HCT116 (cell line): ENCODE measurements at regions not wholly inside any gene's neighbourhood (a gene's known extent, or its start where the extent isn't known, plus 50 kb on each side); places are given as distances from the start of the nearest gene placed in this dataset.

ENCODE experiments used
- ATAC-seq: fragments of 200-7000 bp; cut with Tn5 transposase; 2 replicates; pipeline ENCODE4 v1.9.1; 2020; ENCODE audit warnings: mild to moderate bottlenecking, moderate library complexity
- BruUV-seq: library from RNA; stranded (reverse); fragments of 400-500 nt; replicated peaks from 2 replicates; lab custom pipeline; 2021; lab: Mats Ljungman, UMichigan
- CTCF ChIA-PET: fragments of 300-600 bp; sonication (Branson Sonifier 250); formaldehyde crosslinking; loops from one replicate; lab custom pipeline; 2021; ENCODE audit warnings: antibody characterized with exemption; lab: Charles Lee
- POLR2A ChIA-PET: fragments of 300-600, 350-600 bp; sonication (Branson Sonifier 250); formaldehyde crosslinking; loops from one replicate; lab custom pipeline; 2021; ENCODE audit warnings: antibody characterized with exemption; lab: Charles Lee
- RAD21 ChIA-PET, 2 experiments: fragments of 300-600 bp; sonication (Branson Sonifier 250); formaldehyde crosslinking; loops; one replicate each; lab custom pipeline; 2023; ENCODE audit warnings: low total read pairs in 2 of 2; ENCODE audit not compliant: uncharacterized antibody in 2 of 2, unreplicated experiment in 2 of 2, low non-redundant PET in 1 of 2; lab: Charles Lee
- DNase-seq: peaks from one replicate; pipeline ENCODE4 v3.0.0-alpha.2; 2010; ENCODE audit warnings: low read depth, low spot score
- H2AFZ ChIP-seq: fragments of 200-600 bp; shearing (Covaris generic), sonication (generic); 2 replicates; pipeline ENCODE4 v1.6.1; 2017; ENCODE audit warnings: low read depth, mixed run types, mixed read lengths, antibody characterized with exemption, low read length; ENCODE audit not compliant: poor library complexity, severe bottlenecking
- H3K27ac ChIP-seq: 2 replicates; pipeline ENCODE4 v1.5.1; 2012; ENCODE audit warnings: low read depth, low read length
- H3K27me3 ChIP-seq: fragments of 200-600 bp; sonication (generic); 2 replicates; pipeline ENCODE4 v1.6.1; 2016; ENCODE audit warnings: mixed run types, low read length, mixed read lengths; ENCODE audit not compliant: insufficient read depth
- H3K36me3 ChIP-seq, 2 experiments: fragments of 200-500 bp in 1 of 2; fragments of 200-600 bp in 1 of 2; sonication (Bioruptor generic) in 1 of 2; sonication (generic) in 1 of 2; 2 replicates each; pipeline versions ENCODE4 v1.5.1 to v1.6.1; 2014 to 2016; ENCODE audit warnings: low read length in 2 of 2, inconsistent platforms in 1 of 2, mixed read lengths in 1 of 2, mixed run types in 1 of 2; ENCODE audit not compliant: insufficient read depth in 2 of 2, control insufficient read depth in 1 of 2
- H3K4me1 ChIP-seq, 2 experiments: fragments of 200-600 bp in 1 of 2; sonication (generic) in 1 of 2; 2 replicates each; pipeline versions ENCODE4 v1.5.1 to v1.6.1; 2012 to 2017; ENCODE audit warnings: low read length in 2 of 2, inconsistent platforms in 1 of 2, mild to moderate bottlenecking in 1 of 2, mixed read lengths in 1 of 2, mixed run types in 1 of 2, moderate library complexity in 1 of 2; ENCODE audit not compliant: insufficient read depth in 2 of 2, control insufficient read depth in 1 of 2
- H3K4me2 ChIP-seq: fragments of 200-600 bp; sonication (generic); 2 replicates; pipeline ENCODE4 v1.6.1; 2017; ENCODE audit warnings: mixed run types, low read length, mixed read lengths
- H3K4me3 ChIP-seq, 2 experiments: fragments of 200-600 bp in 1 of 2; sonication (generic) in 1 of 2; replicated peaks in 1 of 2; 2 replicates each; pipeline ENCODE4 v1.5.1; 2011 to 2016; ENCODE audit warnings: low read length in 2 of 2, control low read depth in 1 of 2, low read depth in 1 of 2, mild to moderate bottlenecking in 1 of 2, mixed read lengths in 1 of 2, mixed run types in 1 of 2
- H3K79me2 ChIP-seq: fragments of 200-600 bp; sonication (generic); 2 replicates; pipeline ENCODE4 v1.6.1; 2017; ENCODE audit warnings: mild to moderate bottlenecking, mixed run types, low read length, moderate library complexity, mixed read lengths; ENCODE audit not compliant: insufficient read depth
- H3K9ac ChIP-seq: fragments of 200-600 bp; sonication (generic); 2 replicates; pipeline ENCODE4 v1.6.1; 2016; ENCODE audit warnings: low read length, mixed read lengths
- H3K9me2 ChIP-seq: fragments of 200-600 bp; sonication (generic), shearing (Covaris generic); 2 replicates; pipeline ENCODE4 v1.6.1; 2017; ENCODE audit warnings: mixed run types, mild to moderate bottlenecking, moderate library complexity; ENCODE audit not compliant: insufficient read depth
- H3K9me3 ChIP-seq, 2 experiments: fragments of 200-500 bp in 1 of 2; fragments of 200-600 bp in 1 of 2; sonication (Bioruptor generic) in 1 of 2; sonication (generic) in 1 of 2; 2 replicates each; pipeline ENCODE4 v1.6.1; 2014 to 2017; ENCODE audit warnings: low read length in 2 of 2, mixed read lengths in 2 of 2, inconsistent platforms in 1 of 2, low read depth in 1 of 2, mild to moderate bottlenecking in 1 of 2, mixed run types in 1 of 2, moderate library complexity in 1 of 2; ENCODE audit not compliant: control insufficient read depth in 1 of 2, insufficient read depth in 1 of 2
- H4K20me1 ChIP-seq: fragments of 200-600 bp; sonication (generic), shearing (Covaris generic); 2 replicates; pipeline ENCODE4 v1.6.1; 2017; ENCODE audit warnings: mixed run types, mild to moderate bottlenecking, moderate library complexity; ENCODE audit not compliant: insufficient read depth
- CBX3 ChIP-seq: IDR thresholded peaks from 2 replicates; pipeline ENCODE4 v1.6.1; 2012; ENCODE audit warnings: low read depth
- ELF1 ChIP-seq: IDR thresholded peaks from 2 replicates; pipeline ENCODE4 v1.6.1; 2012; ENCODE audit warnings: low read depth, borderline replicate concordance
- EZH2 ChIP-seq: fragments of 200-600 bp; sonication (generic); IDR thresholded peaks from 2 replicates; pipeline ENCODE4 v1.6.1; 2017; ENCODE audit warnings: antibody characterized with exemption, mixed run types
- FOSL1 ChIP-seq: IDR thresholded peaks from 2 replicates; pipeline ENCODE4 v1.6.1; 2012; ENCODE audit warnings: low read depth
- MAX ChIP-seq: IDR thresholded peaks from 2 replicates; pipeline ENCODE4 v1.6.1; 2012
- POLR2A ChIP-seq: IDR thresholded peaks from 2 replicates; pipeline ENCODE4 v1.7.0; 2011; ENCODE audit warnings: borderline replicate concordance; ENCODE audit not compliant: insufficient read depth, insufficient read length; ENCODE audit errors: extremely low read depth
- RAD21 ChIP-seq: IDR thresholded peaks from 2 replicates; pipeline ENCODE4 v1.6.1; 2012; ENCODE audit warnings: low read depth, mild to moderate bottlenecking
- SIN3A ChIP-seq: IDR thresholded peaks from 2 replicates; pipeline ENCODE4 v1.6.1; 2012; ENCODE audit warnings: low read depth
- SRF ChIP-seq: IDR thresholded peaks from 2 replicates; pipeline ENCODE4 v1.6.1; 2012; ENCODE audit warnings: low read depth
- ZNF274 ChIP-seq: fragments of 200-500 bp; sonication (Bioruptor generic); IDR thresholded peaks from 2 replicates; pipeline ENCODE4 v1.6.1; 2014; ENCODE audit warnings: mild to moderate bottlenecking, low read depth, low read length, inconsistent platforms
- intact Hi-C: fragments of 100-400 bp; cut with micrococcal nuclease; formaldehyde crosslinking; loops from 2 replicates; pipeline ENCODE4 v1.10.0; 2022
- TF ChIP-seq, protein P1 (sequence below), 3 experiments: fragments of 200-600 bp in 1 of 3; sonication (generic) in 1 of 3; IDR thresholded peaks in 2 of 3; conservative IDR thresholded peaks in 1 of 3; 2 replicates each; pipeline ENCODE4 v1.5.1; 2012 to 2017; ENCODE audit warnings: low read depth in 2 of 3, low read length in 2 of 3, antibody characterized with exemption in 1 of 3, borderline replicate concordance in 1 of 3, control low read depth in 1 of 3, mild to moderate bottlenecking in 1 of 3, mixed read lengths in 1 of 3, mixed run types in 1 of 3, moderate library complexity in 1 of 3; ENCODE audit not compliant: insufficient read depth in 1 of 3
- TF ChIP-seq, protein P2 (sequence below): IDR thresholded peaks from 2 replicates; pipeline ENCODE4 v1.6.1; 2011; ENCODE audit warnings: mild to moderate bottlenecking, low read length, moderate library complexity; ENCODE audit not compliant: insufficient replicate concordance; ENCODE audit errors: extremely low read depth
- TF ChIP-seq, protein P3 (sequence below): IDR thresholded peaks from 2 replicates; pipeline ENCODE4 v1.6.1; 2012

DNA sequence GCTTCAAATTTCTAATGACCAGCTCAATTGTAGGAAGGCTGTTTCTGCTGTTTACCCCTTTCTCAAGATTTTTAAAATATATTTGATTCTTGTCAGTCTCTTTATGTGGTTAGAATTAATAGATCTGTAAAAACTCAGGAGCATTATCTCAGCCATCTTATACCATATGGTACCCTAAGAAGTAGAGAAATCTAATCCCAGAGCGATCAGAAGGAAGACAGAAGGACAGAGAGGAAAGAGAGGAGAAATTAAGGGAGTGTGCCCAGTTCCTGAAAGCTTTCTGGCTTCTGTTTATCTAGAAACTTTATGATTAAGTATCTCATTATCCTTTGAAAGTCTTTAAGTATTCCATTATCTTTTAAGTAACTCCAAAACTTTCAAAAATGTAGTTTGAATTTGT, 152.1 kb upstream of the NAV3 start:
- no peak overlapping the region for H3K4me3 ChIP-seq
- POLR2A ChIA-PET: no interaction called here
- CTCF ChIA-PET: interaction anchor here (1.6 kb wide), 1 partner anchor 629 kb away, joined by 3 read pairs; no protein-coding TSS in a partner anchor
- no peaks in the 10 kb centered on the region; the same call in 1 of the 2 replicates for H3K9me2 ChIP-seq
- RAD21 ChIA-PET: no interaction called here
- no TSS peak for BruUV-seq
- no peaks in the 10 kb centered on the region for H3K79me2 ChIP-seq
- TF ChIP-seq, protein P1, sequence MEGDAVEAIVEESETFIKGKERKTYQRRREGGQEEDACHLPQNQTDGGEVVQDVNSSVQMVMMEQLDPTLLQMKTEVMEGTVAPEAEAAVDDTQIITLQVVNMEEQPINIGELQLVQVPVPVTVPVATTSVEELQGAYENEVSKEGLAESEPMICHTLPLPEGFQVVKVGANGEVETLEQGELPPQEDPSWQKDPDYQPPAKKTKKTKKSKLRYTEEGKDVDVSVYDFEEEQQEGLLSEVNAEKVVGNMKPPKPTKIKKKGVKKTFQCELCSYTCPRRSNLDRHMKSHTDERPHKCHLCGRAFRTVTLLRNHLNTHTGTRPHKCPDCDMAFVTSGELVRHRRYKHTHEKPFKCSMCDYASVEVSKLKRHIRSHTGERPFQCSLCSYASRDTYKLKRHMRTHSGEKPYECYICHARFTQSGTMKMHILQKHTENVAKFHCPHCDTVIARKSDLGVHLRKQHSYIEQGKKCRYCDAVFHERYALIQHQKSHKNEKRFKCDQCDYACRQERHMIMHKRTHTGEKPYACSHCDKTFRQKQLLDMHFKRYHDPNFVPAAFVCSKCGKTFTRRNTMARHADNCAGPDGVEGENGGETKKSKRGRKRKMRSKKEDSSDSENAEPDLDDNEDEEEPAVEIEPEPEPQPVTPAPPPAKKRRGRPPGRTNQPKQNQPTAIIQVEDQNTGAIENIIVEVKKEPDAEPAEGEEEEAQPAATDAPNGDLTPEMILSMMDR (IDR thresholded peaks at IDR 0.05 in 2 of 3, conservative IDR thresholded peaks at IDR 0.05 in 1 of 3; ENCODE audit: borderline replicate concordance in 1 of 3, insufficient read depth in 1 of 3, low read depth in 2 of 3, low read length in 2 of 3): no peak
- no peak for TF ChIP-seq EZH2
- no peak for TF ChIP-seq SIN3A
- TF ChIP-seq ZNF274: no peak
- no peak for TF ChIP-seq ELF1
- TF ChIP-seq SRF: no peak
- TF ChIP-seq, protein P2, sequence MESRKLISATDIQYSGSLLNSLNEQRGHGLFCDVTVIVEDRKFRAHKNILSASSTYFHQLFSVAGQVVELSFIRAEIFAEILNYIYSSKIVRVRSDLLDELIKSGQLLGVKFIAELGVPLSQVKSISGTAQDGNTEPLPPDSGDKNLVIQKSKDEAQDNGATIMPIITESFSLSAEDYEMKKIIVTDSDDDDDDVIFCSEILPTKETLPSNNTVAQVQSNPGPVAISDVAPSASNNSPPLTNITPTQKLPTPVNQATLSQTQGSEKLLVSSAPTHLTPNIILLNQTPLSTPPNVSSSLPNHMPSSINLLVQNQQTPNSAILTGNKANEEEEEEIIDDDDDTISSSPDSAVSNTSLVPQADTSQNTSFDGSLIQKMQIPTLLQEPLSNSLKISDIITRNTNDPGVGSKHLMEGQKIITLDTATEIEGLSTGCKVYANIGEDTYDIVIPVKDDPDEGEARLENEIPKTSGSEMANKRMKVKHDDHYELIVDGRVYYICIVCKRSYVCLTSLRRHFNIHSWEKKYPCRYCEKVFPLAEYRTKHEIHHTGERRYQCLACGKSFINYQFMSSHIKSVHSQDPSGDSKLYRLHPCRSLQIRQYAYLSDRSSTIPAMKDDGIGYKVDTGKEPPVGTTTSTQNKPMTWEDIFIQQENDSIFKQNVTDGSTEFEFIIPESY: no peak
- no peak for TF ChIP-seq POLR2A
- TF ChIP-seq, protein P3, sequence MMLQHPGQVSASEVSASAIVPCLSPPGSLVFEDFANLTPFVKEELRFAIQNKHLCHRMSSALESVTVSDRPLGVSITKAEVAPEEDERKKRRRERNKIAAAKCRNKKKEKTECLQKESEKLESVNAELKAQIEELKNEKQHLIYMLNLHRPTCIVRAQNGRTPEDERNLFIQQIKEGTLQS: no peak
- TF ChIP-seq MAX: no peak
- no peak for TF ChIP-seq RAD21
- TF ChIP-seq CBX3: no peak
- no peak for TF ChIP-seq FOSL1
- H3K9me3 ChIP-seq: no peaks in the 10 kb centered on the region
- H2AFZ ChIP-seq: no peak overlapping the region
- no peaks in the 10 kb centered on the region for H3K27me3 ChIP-seq
- no peak overlapping the region for H3K9ac ChIP-seq
- no peak for ATAC-seq
- H3K27ac ChIP-seq: no peak overlapping the region
- no peaks in the 10 kb centered on the region for H4K20me1 ChIP-seq
- no peak overlapping the region for H3K4me2 ChIP-seq
- H3K4me1 ChIP-seq: no peaks in the 10 kb centered on the region
- no peaks in the 10 kb centered on the region for H3K36me3 ChIP-seq
- intact Hi-C loops: no loop called here
- no peak for DNase-seq
